ENCODE measurements at regions not wholly inside any gene's neighbourhood (a gene's known extent, or its start where the extent isn't known, plus 50 kb on each side); places are given as distances from the start of the nearest gene placed in this dataset.

DNA sequence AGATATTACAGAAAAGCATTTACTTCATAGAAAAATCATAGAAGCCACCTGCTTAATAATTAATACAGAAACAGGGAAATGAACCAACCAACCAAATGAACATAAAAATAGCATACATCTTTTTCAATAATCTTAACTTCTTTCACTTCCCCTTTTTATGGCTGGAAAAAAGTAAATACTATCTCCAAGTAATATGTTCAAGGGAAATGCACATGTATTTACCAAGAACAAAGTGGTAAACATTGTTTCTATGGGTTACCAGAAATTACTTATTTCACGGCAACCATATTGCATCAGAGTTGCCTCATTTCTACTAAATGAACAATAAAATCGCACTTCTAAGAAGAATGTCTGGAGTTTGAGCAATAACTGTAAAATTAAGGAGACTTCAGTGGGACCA is 321.3 kb downstream of the TMA16 start:
- 43 to 61% methylated on average over 2 of the region's 2 CpGs for WGBS, 2 donors
- DNase-seq (ENCODE audit: low spot score in 2 of 2): no peak
- TF ChIP-seq, protein P1, sequence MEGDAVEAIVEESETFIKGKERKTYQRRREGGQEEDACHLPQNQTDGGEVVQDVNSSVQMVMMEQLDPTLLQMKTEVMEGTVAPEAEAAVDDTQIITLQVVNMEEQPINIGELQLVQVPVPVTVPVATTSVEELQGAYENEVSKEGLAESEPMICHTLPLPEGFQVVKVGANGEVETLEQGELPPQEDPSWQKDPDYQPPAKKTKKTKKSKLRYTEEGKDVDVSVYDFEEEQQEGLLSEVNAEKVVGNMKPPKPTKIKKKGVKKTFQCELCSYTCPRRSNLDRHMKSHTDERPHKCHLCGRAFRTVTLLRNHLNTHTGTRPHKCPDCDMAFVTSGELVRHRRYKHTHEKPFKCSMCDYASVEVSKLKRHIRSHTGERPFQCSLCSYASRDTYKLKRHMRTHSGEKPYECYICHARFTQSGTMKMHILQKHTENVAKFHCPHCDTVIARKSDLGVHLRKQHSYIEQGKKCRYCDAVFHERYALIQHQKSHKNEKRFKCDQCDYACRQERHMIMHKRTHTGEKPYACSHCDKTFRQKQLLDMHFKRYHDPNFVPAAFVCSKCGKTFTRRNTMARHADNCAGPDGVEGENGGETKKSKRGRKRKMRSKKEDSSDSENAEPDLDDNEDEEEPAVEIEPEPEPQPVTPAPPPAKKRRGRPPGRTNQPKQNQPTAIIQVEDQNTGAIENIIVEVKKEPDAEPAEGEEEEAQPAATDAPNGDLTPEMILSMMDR (IDR thresholded peaks at IDR 0.05): no peak
- no peak for TF ChIP-seq POLR2A (IDR thresholded peaks at IDR 0.05)
- intact Hi-C loops (cut with DNase I; ENCODE audit: low total_unique reads): no loop called here
- H3K4me3 ChIP-seq (ENCODE audit: low read depth, poor library complexity, severe bottlenecking): no peak overlapping the region

DNA sequence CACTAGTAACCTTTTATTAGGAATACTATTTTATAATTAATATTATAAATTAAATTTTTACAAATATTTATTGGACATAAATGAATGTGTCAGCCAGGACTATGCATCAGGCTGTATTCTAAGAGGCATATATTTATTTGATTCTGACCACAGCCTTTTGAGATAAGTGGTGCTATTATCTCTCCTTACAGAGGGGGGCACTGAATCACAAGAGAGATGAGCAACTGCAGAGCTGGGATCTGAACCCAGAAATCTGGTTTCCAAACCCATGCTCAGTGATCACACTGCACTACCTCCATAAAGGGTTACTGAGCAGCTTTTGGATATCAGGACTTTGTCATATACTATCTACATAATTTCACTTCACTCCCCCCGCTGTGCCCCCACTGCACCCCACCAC is 322.0 kb downstream of the TMA16 start:
- no peak for TF ChIP-seq POLR2A (IDR thresholded peaks at IDR 0.05)
- TF ChIP-seq, protein P1 (IDR thresholded peaks at IDR 0.05): no peak
- DNase-seq (ENCODE audit: low spot score in 2 of 2): no peak
- WGBS, 2 donors: 88 to 89% methylated on average over 1 of the region's 1 CpG
- no peak overlapping the region for H3K4me3 ChIP-seq (ENCODE audit: low read depth, poor library complexity, severe bottlenecking)
- intact Hi-C loops (cut with DNase I; ENCODE audit: low total_unique reads): no loop called here

DNA sequence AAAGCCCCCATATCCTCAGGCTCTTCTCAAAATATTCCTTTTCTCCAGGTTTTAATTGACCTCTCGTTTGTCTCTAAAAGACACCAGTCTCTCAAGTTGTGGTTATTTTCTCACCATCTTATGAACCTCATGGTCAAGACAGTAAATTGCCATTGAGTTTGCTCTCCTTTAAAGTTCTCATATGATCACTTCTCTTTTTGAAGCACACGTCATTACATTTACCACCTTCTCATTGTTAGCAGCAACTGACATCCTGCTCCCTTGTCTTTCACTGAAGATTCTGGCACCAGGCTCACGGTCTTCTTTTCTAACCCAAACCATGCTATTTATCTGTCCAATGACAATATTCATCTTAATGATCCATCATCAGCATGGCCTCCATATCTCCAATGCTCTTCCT is 324.2 kb downstream of the TMA16 start:
- H3K4me3 ChIP-seq (ENCODE audit: low read depth, poor library complexity, severe bottlenecking): no peak overlapping the region
- DNase-seq (ENCODE audit: low spot score in 2 of 2): no peak
- WGBS, 2 donors: 85 to 87% methylated on average over 3 of the region's 3 CpGs
- intact Hi-C loops (cut with DNase I; ENCODE audit: low total_unique reads): no loop called here
- TF ChIP-seq, protein P1 (IDR thresholded peaks at IDR 0.05): no peak
- TF ChIP-seq POLR2A (IDR thresholded peaks at IDR 0.05): no peak

DNA sequence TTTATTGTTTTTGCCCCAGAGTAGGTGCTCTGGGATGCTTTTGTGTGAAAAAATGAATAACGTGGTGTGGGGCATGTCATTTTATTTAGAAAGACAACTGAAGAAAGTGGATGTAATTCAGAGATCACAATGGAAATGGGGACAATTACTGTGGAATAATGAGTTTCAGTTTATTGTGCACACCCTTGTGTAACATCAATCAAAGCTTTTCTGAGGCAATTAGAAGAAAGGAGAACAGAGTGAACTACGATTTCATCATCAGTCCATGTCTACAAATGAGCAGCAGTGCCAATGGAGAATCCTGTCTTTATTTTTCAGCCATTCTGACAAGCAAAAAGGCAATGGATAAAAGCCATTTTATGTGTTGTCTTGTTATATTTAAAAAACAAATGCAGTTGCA is 339.2 kb downstream of the TMA16 start:
- TF ChIP-seq, protein P1 (IDR thresholded peaks at IDR 0.05): no peak
- TF ChIP-seq POLR2A (IDR thresholded peaks at IDR 0.05): no peak
- WGBS, 2 donors: 57 to 59% methylated on average over 2 of the region's 2 CpGs

DNA sequence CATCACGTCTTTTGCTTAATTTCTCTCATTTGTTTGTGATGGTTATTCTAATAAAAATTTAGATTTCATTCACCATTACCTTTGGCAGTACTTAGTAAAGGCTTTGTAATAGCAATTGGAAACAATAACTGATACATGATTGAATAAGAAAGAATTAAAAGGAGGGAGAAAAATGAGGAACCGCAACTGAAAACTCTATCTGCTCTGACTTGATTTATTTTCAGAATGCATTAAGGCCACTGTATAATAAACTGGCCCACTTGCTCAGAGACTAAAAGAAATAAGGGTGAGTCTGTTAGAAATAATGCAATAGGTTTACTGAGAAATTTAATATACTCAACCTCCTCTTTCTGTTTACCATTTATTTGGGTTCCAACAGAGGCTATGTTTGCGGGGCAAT is 351.5 kb downstream of the TMA16 start:
- WGBS, 2 donors: 86 to 93% methylated on average over 3 of the region's 3 CpGs
- no peak for DNase-seq (ENCODE audit: low spot score in 2 of 2)
- TF ChIP-seq, protein P1 (IDR thresholded peaks at IDR 0.05): no peak
- TF ChIP-seq POLR2A (IDR thresholded peaks at IDR 0.05): no peak
- H3K4me3 ChIP-seq (ENCODE audit: low read depth, poor library complexity, severe bottlenecking): no peak overlapping the region
- intact Hi-C loops (cut with DNase I; ENCODE audit: low total_unique reads): no loop called here

More for the DNA sequence above, 339.2 kb downstream of the TMA16 start:
- intact Hi-C loops (cut with DNase I; ENCODE audit: low total_unique reads): no loop called here
- H3K4me3 ChIP-seq (ENCODE audit: low read depth, poor library complexity, severe bottlenecking): no peak overlapping the region
- no peak for DNase-seq (ENCODE audit: low spot score in 2 of 2)

DNA sequence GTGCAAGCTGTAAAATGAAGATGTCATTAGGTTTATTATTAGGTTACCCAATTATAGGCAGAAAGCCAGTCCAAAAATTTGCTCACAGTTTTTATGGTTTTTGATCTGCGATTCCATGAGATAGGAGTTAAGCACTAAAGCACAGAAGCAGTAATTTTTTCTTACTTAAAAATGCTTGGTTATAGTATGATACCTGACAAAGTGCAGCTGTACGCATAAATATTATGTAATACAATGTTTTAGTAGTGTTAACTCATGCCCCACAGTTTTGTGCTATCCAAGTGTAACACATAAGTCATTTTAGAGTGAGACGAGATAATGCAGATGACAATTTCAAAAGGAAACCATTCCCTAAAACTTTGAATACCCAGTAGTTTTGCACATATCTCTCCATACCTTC is 357.8 kb downstream of the TMA16 start:
- intact Hi-C loops (cut with DNase I; ENCODE audit: low total_unique reads): no loop called here

More for the DNA sequence above, 357.8 kb downstream of the TMA16 start:
- no peak for TF ChIP-seq POLR2A (IDR thresholded peaks at IDR 0.05)
- TF ChIP-seq, protein P1 (IDR thresholded peaks at IDR 0.05): no peak
- WGBS, 2 donors: 69 to 83% methylated on average over 3 of the region's 3 CpGs
- no peak for DNase-seq (ENCODE audit: low spot score in 2 of 2)
- no peak overlapping the region for H3K4me3 ChIP-seq (ENCODE audit: low read depth, poor library complexity, severe bottlenecking)
